ENCODE measurements at regions not wholly inside any gene's neighbourhood (a gene's known extent, or its start where the extent isn't known, plus 50 kb on each side); places are given as distances from the start of the nearest gene placed in this dataset.
A peak's percentile ranks its signal among the peaks of the same experiment; 100 is the strongest.
"Not testable (repeated sequence)": the region's sequence is repeated elsewhere in the genome, so short reads cannot be mapped to it uniquely, and the experiment has no call there.

GRCh38 chr9:124084087-124084486 is 72.5 kb downstream of the LHX2 start:
- DNase-seq (ENCODE audit: low read depth) = peak; percentile 6

GRCh38 chr9:124087226-124087625 is 75.7 kb downstream of the LHX2 start:
- no peak for DNase-seq (ENCODE audit: low read depth)

GRCh38 chr9:124088476-124088837 is 76.9 kb downstream of the LHX2 start:
- no peak for DNase-seq (ENCODE audit: low read depth)

- DNase-seq (ENCODE audit: low read depth) = not testable (repeated sequence)
Measured at GRCh38 chr9:124089631-124090488, 78.3 kb downstream of the LHX2 start.

GRCh38 chr9:124098141-124098905 is 86.8 kb downstream of the LHX2 start:
- DNase-seq (ENCODE audit: low read depth) = peak; percentile 4

GRCh38 chr9:124099860-124100259 is 88.3 kb downstream of the LHX2 start:
- no peak for DNase-seq (ENCODE audit: low read depth)

GRCh38 chr9:124101215-124101968 is 89.8 kb downstream of the LHX2 start:
- no peak for DNase-seq (ENCODE audit: low read depth)

GRCh38 chr9:124101969-124102345 is 90.4 kb downstream of the LHX2 start:
- no peak for DNase-seq (ENCODE audit: low read depth)

- no peak for DNase-seq (ENCODE audit: low read depth)
Measured at GRCh38 chr9:124102363-124102762, 90.8 kb downstream of the LHX2 start.

GRCh38 chr9:124105266-124105665 is 93.7 kb downstream of the LHX2 start:
- DNase-seq (ENCODE audit: low read depth) = no peak

GRCh38 chr9:124108216-124108615 is 96.6 kb downstream of the LHX2 start:
- DNase-seq (ENCODE audit: low read depth) = no peak

- DNase-seq (ENCODE audit: low read depth) = peak; percentile 71
Measured at GRCh38 chr9:124110307-124110915, 98.8 kb downstream of the LHX2 start.

- no peak for DNase-seq (ENCODE audit: low read depth)
Measured at GRCh38 chr9:124116683-124117363, 105.3 kb downstream of the LHX2 start.

GRCh38 chr9:124118894-124119293 is 107.3 kb downstream of the LHX2 start:
- no peak for DNase-seq (ENCODE audit: low read depth)

- DNase-seq (ENCODE audit: low read depth) = no peak
Measured at GRCh38 chr9:124120272-124120671, 108.7 kb downstream of the LHX2 start.

GRCh38 chr9:124121725-124122124 is 110.2 kb downstream of the LHX2 start:
- no peak for DNase-seq (ENCODE audit: low read depth)

- peak; percentile 20 for DNase-seq (ENCODE audit: low read depth)
Measured at GRCh38 chr9:124122321-124122720, 110.8 kb downstream of the LHX2 start.

GRCh38 chr9:124122813-124123462 is 111.4 kb downstream of the LHX2 start:
- peak; percentile 62 for DNase-seq (ENCODE audit: low read depth)

GRCh38 chr9:124123621-124124020 is 112.1 kb downstream of the LHX2 start:
- not testable (repeated sequence) for DNase-seq (ENCODE audit: low read depth)

- no peak for DNase-seq (ENCODE audit: low read depth)
Measured at GRCh38 chr9:124124729-124125650, 113.4 kb downstream of the LHX2 start.
